PC-3 (cell line): ENCODE measurements at regions not wholly inside any gene's neighbourhood (a gene's known extent, or its start where the extent isn't known, plus 50 kb on each side); places are given as distances from the start of the nearest gene placed in this dataset.

ENCODE experiments used
- ATAC-seq: fragments of 200-7000 bp; cut with Tn5 transposase; 2 replicates; pipeline ENCODE4 v1.9.1; 2020; ENCODE audit warnings: mild to moderate bottlenecking, moderate library complexity
- BruUV-seq: library from RNA; stranded (reverse); fragments of 400-500 nt; replicated peaks from 2 replicates; lab custom pipeline; 2021; lab: Mats Ljungman, UMichigan
- CTCF ChIA-PET: fragments of 300-600 bp; sonication (Branson Sonifier 250); formaldehyde crosslinking; loops from one replicate; lab custom pipeline; 2022; ENCODE audit warnings: antibody characterized with exemption; lab: Charles Lee
- POLR2A ChIA-PET: fragments of 300-600 bp; sonication (Branson Sonifier 250); formaldehyde crosslinking; loops from one replicate; lab custom pipeline; 2022; ENCODE audit warnings: antibody characterized with exemption; ENCODE audit not compliant: unreplicated experiment; lab: Charles Lee
- DNase-seq: peaks from one replicate; pipeline ENCODE4 v3.0.0-alpha.2; 2015
- H2AFZ ChIP-seq: fragments of 300-600 bp; sonication (generic); 2 replicates; pipeline ENCODE4 v1.6.0; 2016; ENCODE audit warnings: antibody characterized with exemption, low read length
- H3F3A ChIP-seq: fragments of 300-600 bp; sonication (generic); one replicate; pipeline ENCODE4 v1.6.0; 2017; ENCODE audit warnings: antibody characterized with exemption, low read length, control low read depth, mild to moderate bottlenecking; ENCODE audit not compliant: unreplicated experiment
- H3K27ac ChIP-seq: fragments of 300-600 bp; sonication (generic); 2 replicates; pipeline ENCODE4 v1.5.1; 2016; ENCODE audit warnings: mild to moderate bottlenecking, low read length
- H3K27me3 ChIP-seq: fragments of 300-600 bp; sonication (generic); 2 replicates; pipeline ENCODE4 v1.6.1; 2016; ENCODE audit warnings: low read length, mixed read lengths
- H3K36me3 ChIP-seq: fragments of 300-600 bp; sonication (generic); 2 replicates; pipeline ENCODE4 v1.6.1; 2016; ENCODE audit warnings: low read depth, mixed run types, low read length, mixed read lengths
- H3K4me1 ChIP-seq: fragments of 300-600 bp; sonication (generic); 2 replicates; pipeline ENCODE4 v1.5.1; 2016; ENCODE audit warnings: low read length; ENCODE audit not compliant: insufficient read depth
- H3K4me2 ChIP-seq: fragments of 300-600 bp; sonication (generic); 2 replicates; pipeline ENCODE4 v1.6.0; 2016; ENCODE audit warnings: low read length
- H3K4me3 ChIP-seq: fragments of 300-600 bp; sonication (generic); 2 replicates; pipeline ENCODE4 v1.5.1; 2016; ENCODE audit warnings: mild to moderate bottlenecking, low read length, mixed read lengths
- H3K79me2 ChIP-seq: fragments of 300-600 bp; sonication (generic); 2 replicates; pipeline ENCODE4 v1.6.1; 2017; ENCODE audit warnings: low read length, mixed read lengths
- H3K9ac ChIP-seq: fragments of 300-600 bp; sonication (generic); 2 replicates; pipeline ENCODE4 v1.6.0; 2016; ENCODE audit warnings: mild to moderate bottlenecking, low read length
- H3K9me2 ChIP-seq: fragments of 300-600 bp; sonication (generic); replicated peaks from 2 replicates; pipeline ENCODE4 v1.6.1; 2016; ENCODE audit warnings: mixed run types, low read length, mixed read lengths
- H3K9me3 ChIP-seq: fragments of 300-600 bp; sonication (generic); 2 replicates; pipeline ENCODE4 v1.6.1; 2016; ENCODE audit warnings: low read length, mixed read lengths
- H4K20me1 ChIP-seq: fragments of 300-600 bp; sonication (generic); 2 replicates; pipeline ENCODE4 v1.6.1; 2016; ENCODE audit warnings: low read length, mixed read lengths
- EZH2 ChIP-seq: fragments of 300-600 bp; sonication (generic); IDR thresholded peaks from one replicate; pipeline ENCODE4 v1.6.1; 2017; ENCODE audit warnings: antibody characterized with exemption, mild to moderate bottlenecking, low read length; ENCODE audit not compliant: unreplicated experiment
- EZH2phosphoT487 ChIP-seq: fragments of 300-600 bp; sonication (generic); IDR thresholded peaks from 2 replicates; pipeline ENCODE4 v1.6.1; 2018; ENCODE audit warnings: mild to moderate bottlenecking, antibody characterized with exemption, low read length, borderline replicate concordance
- intact Hi-C: fragments of 100-400 bp; cut with micrococcal nuclease; formaldehyde crosslinking; loops from 2 replicates; pipeline ENCODE4 v1.9.0; 2023
- TF ChIP-seq, protein P1 (sequence below): fragments of 300-600 bp; sonication (generic); conservative IDR thresholded peaks from 2 replicates; pipeline ENCODE4 v1.5.1; 2017; ENCODE audit warnings: antibody characterized with exemption, low read depth, mild to moderate bottlenecking, low read length

GRCh38 chr5:71782393-71782770, 63.3 kb downstream of the CARTPT start:
- Histone ChIP-seq H3K4me2 (peak overlapping the region; percentile 87; the same call in 1 of the 2 replicates), H3K27ac (no peak overlapping the region), H3K27me3 (no peaks in the 10 kb centered on the region), H3F3A (no peaks in the 10 kb centered on the region), H4K20me1 (no peaks in the 10 kb centered on the region), H3K9ac (no peak overlapping the region), H3K9me3 (no peaks in the 10 kb centered on the region), H3K9me2 (no peaks in the 10 kb centered on the region), H3K36me3 (no peaks in the 10 kb centered on the region), H3K4me1 (peaks cover 5% of the 10 kb centered on the region; the same call in 1 of the 2 replicates), H2AFZ (peak overlapping the region; percentile 90), H3K4me3 (no peak overlapping the region), H3K79me2 (no peaks in the 10 kb centered on the region)
- POLR2A ChIA-PET = no interaction called here
- DNase-seq (no peak), ATAC-seq (no peak)
- intact Hi-C loops = loop anchor here (2.0 kb wide), 1 partner anchor 236 kb away; no protein-coding TSS in a partner anchor
- TF ChIP-seq EZH2 (no peak), EZH2phosphoT487 (no peak)
- TF ChIP-seq, protein P1, sequence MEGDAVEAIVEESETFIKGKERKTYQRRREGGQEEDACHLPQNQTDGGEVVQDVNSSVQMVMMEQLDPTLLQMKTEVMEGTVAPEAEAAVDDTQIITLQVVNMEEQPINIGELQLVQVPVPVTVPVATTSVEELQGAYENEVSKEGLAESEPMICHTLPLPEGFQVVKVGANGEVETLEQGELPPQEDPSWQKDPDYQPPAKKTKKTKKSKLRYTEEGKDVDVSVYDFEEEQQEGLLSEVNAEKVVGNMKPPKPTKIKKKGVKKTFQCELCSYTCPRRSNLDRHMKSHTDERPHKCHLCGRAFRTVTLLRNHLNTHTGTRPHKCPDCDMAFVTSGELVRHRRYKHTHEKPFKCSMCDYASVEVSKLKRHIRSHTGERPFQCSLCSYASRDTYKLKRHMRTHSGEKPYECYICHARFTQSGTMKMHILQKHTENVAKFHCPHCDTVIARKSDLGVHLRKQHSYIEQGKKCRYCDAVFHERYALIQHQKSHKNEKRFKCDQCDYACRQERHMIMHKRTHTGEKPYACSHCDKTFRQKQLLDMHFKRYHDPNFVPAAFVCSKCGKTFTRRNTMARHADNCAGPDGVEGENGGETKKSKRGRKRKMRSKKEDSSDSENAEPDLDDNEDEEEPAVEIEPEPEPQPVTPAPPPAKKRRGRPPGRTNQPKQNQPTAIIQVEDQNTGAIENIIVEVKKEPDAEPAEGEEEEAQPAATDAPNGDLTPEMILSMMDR = no peak
- CTCF ChIA-PET = interaction anchor here (1.1 kb wide), 1 partner anchor 140 kb away, joined by 3 read pairs; no protein-coding TSS in a partner anchor
- no TSS peak for BruUV-seq

DNA sequence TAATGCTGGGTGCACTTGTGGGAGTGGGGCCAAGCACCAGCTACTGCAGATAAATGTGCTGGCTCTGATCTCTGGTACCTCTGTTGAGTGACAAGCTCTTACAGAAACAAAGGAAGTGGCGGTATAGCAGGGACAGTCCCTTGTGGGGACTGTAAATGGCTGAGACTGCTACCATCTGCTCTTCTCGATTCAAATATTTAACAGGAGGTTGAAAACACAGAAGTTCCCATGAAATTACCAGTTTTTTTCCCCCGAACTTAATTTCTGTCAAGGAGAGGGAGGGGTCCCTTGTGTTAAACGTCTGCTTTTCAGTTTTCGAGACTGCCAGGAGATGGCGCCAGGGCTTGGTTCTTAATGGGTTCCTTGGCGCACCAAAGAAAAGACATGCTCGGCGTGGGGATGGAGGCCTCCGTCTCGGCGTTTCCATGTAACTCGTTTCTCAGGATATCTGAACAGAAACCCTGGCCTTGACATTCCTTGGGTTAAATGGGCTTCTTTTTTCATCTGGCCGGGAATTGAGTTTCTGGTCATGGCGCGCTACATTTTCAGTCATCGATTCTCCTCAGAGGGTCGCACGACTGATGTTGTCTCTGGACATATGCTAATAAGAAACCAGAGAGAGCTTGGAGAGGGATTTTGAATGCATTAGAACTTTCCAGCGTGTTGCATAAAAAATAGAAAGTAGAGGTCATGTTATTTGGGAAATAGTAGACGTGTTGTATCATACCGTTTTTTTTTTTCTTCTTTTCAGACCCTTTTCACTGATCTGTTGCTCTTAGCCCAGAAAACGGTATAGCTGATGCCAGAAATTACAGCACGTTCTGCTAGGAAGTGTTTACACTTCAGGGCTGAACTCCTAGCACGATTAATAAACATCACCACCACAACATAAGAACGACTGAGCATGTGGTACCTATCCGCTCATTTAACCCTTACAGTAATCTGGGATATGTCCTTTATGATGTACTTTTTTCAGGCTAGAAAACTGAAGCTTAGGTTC, 64.0 kb downstream of the CARTPT start:
- no peaks in the 10 kb centered on the region for H3K27me3 ChIP-seq
- no peak overlapping the region for H3K27ac ChIP-seq
- DNase-seq = peak; percentile 81
- CTCF ChIA-PET = interaction anchor here (0.5 to 1.4 kb wide), 5 partner anchors 62 to 525 kb away, joined by 3 to 13 read pairs (median 5); no protein-coding TSS in a partner anchor
- TF ChIP-seq, protein P1 = peak; percentile 85
- TF ChIP-seq EZH2 = no peak
- no peaks in the 10 kb centered on the region for H4K20me1 ChIP-seq
- no peaks in the 10 kb centered on the region for H3K36me3 ChIP-seq
- H3K4me2 ChIP-seq = peak overlapping the region; percentile 87
- no TSS peak for BruUV-seq
- H3K9ac ChIP-seq = peak overlapping the region; percentile 35; the same call in 1 of the 2 replicates
- H3F3A ChIP-seq = no peaks in the 10 kb centered on the region
- peak overlapping the region; percentile 63 for H3K4me3 ChIP-seq
- intact Hi-C loops = loop anchor here (1.0 to 2.0 kb wide), 2 partner anchors 139 to 236 kb away; no protein-coding TSS in a partner anchor
- peak; percentile 81 for ATAC-seq
- H2AFZ ChIP-seq = peak overlapping the region; percentile 90
- no peaks in the 10 kb centered on the region for H3K9me3 ChIP-seq
- H3K9me2 ChIP-seq = no peaks in the 10 kb centered on the region
- H3K79me2 ChIP-seq = no peaks in the 10 kb centered on the region
- H3K4me1 ChIP-seq = peaks cover 5% of the 10 kb centered on the region; the same call in 1 of the 2 replicates
- POLR2A ChIA-PET = interaction anchor here (0.7 kb wide), 1 partner anchor 193 kb away, joined by 3 read pairs; no protein-coding TSS in a partner anchor
